ENCODE measurements at regions not wholly inside any gene's neighbourhood (a gene's known extent, or its start where the extent isn't known, plus 50 kb on each side); places are given as distances from the start of the nearest gene placed in this dataset.
A peak's percentile ranks its signal among the peaks of the same experiment; 100 is the strongest.

DNA sequence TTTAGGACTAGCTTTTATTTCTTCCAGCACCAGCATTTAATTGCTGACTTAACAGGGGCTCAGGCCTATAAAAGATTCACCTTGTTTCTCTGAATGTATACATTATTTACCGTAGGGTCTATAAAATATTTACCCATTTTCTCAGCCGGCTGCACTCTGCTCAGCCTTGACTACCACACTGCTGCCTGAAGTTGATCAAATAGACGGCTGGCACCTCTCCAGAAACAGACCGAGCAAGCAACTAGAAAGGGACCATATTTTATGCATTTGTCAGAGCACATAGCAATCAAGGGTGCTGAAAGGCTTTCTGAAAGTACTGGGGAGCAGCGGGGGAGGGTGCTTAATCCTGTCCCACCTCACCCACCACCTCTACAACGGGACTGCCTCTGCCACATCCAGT, 64.7 kb upstream of the FGGY start:
- Histone ChIP-seq H3K27me3 (ENCODE audit: control insufficient read depth in 2 of 2, insufficient read depth in 2 of 2, low read length in 2 of 2) (no peaks in the 10 kb centered on the region; a peak in 1 of 5 replicates), H3K36me3 (ENCODE audit: control insufficient read depth, insufficient read depth, low read length) (no peaks in the 10 kb centered on the region), H3K4me3 (no peak overlapping the region), H4K20me1 (replicated peaks; ENCODE audit: control insufficient read depth, insufficient read depth, low read length) (no peaks in the 10 kb centered on the region), H3K9me3 (replicated peaks; ENCODE audit: control insufficient read depth, insufficient read depth, low read depth, low read length) (no peaks in the 10 kb centered on the region), H3K79me2 (ENCODE audit: control insufficient read depth, insufficient read depth, low read length) (no peaks in the 10 kb centered on the region), H3K9ac (ENCODE audit: insufficient read depth in 1 of 2, low read depth in 2 of 2, low read length in 2 of 2) (no peak overlapping the region), H2AFZ (ENCODE audit: low read depth, low read length) (no peak overlapping the region), H3K27ac (ENCODE audit: extremely low read depth, low read depth, low read length) (no peak overlapping the region), H3K4me2 (ENCODE audit: insufficient read depth, low read length) (no peak overlapping the region), H3K4me1 (replicated peaks in 1 of 2; ENCODE audit: control insufficient read depth in 2 of 2, insufficient read depth in 2 of 2, low read length in 2 of 2) (no peaks in the 10 kb centered on the region), H3K9me1 (ENCODE audit: control insufficient read depth, insufficient read depth, low read length) (no peaks in the 10 kb centered on the region)
- ChIA-PET CTCF (ENCODE audit: low intra/inter-chr PET ratio) (no interaction called here), POLR2A (no interaction called here)
- 4% methylated on average over 6 of the region's 6 CpGs for WGBS (ENCODE audit: insufficient coverage, low coverage, missing lambda C conversion rate)
- intact Hi-C loops (cut with micrococcal nuclease) = no loop called here
- BruUV-seq (replicated peaks) = no TSS peak
- in situ Hi-C loops (cut with MboI) = no loop called here
- FAIRE-seq (no peak), ATAC-seq (no peak), DNase-seq (ENCODE audit: extremely low read depth in 1 of 4, low spot score in 3 of 4) (no peak)
- TF ChIP-seq ZNF76 (CRISPR knock-in tag; IDR thresholded peaks at IDR 0.05; ENCODE audit: borderline replicate concordance) (no peak), ZFP30 (CRISPR knock-in tag; IDR thresholded peaks at IDR 0.05; ENCODE audit: borderline replicate concordance) (no peak)
- TF ChIP-seq, protein P1, sequence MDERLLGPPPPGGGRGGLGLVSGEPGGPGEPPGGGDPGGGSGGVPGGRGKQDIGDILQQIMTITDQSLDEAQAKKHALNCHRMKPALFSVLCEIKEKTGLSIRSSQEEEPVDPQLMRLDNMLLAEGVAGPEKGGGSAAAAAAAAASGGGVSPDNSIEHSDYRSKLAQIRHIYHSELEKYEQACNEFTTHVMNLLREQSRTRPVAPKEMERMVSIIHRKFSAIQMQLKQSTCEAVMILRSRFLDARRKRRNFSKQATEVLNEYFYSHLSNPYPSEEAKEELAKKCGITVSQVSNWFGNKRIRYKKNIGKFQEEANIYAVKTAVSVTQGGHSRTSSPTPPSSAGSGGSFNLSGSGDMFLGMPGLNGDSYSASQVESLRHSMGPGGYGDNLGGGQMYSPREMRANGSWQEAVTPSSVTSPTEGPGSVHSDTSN (CRISPR knock-in tag; IDR thresholded peaks at IDR 0.05; ENCODE audit: low read depth) = no peak
- TF ChIP-seq, protein P1 (tag; conservative IDR thresholded peaks at IDR 0.05; ENCODE audit: low read depth) = peak; percentile 66
